CD1c-positive myeloid dendritic cell (primary cell): ENCODE measurements at regions not wholly inside any gene's neighbourhood (a gene's known extent, or its start where the extent isn't known, plus 50 kb on each side); places are given as distances from the start of the nearest gene placed in this dataset.
"Not testable (repeated sequence)": the region's sequence is repeated elsewhere in the genome, so short reads cannot be mapped to it uniquely, and the experiment has no call there.

Experiments
- DNase-seq: peaks from one replicate; pipeline ENCODE4 v3.0.0-alpha.2; 2016; ENCODE audit errors: extremely low spot score

GRCh38 chr2:180604077-180604476, 376.3 kb upstream of the UBE2E3 start:
- peak; percentile 22 for DNase-seq

- no peak for DNase-seq
Observed at GRCh38 chr2:180601016-180601415, 379.4 kb upstream of the UBE2E3 start.

GRCh38 chr2:180599804-180600203, 380.6 kb upstream of the UBE2E3 start:
- DNase-seq: no peak

- DNase-seq: no peak
Observed at GRCh38 chr2:180597179-180597578, 383.2 kb upstream of the UBE2E3 start.

GRCh38 chr2:180596453-180596852, 384.0 kb upstream of the UBE2E3 start:
- DNase-seq: no peak

- DNase-seq: no peak
Observed at GRCh38 chr2:180591947-180592346, 388.5 kb upstream of the UBE2E3 start.

GRCh38 chr2:180591093-180591781, 389.2 kb upstream of the UBE2E3 start:
- DNase-seq: not testable (repeated sequence)

- no peak for DNase-seq
Observed at GRCh38 chr2:180583441-180584140, 396.8 kb upstream of the UBE2E3 start.

GRCh38 chr2:180579388-180579787, 401.0 kb upstream of the UBE2E3 start:
- DNase-seq: no peak

GRCh38 chr2:180578441-180578840, 402.0 kb upstream of the UBE2E3 start:
- DNase-seq: no peak

- DNase-seq: no peak
Observed at GRCh38 chr2:180577567-180577966, 402.8 kb upstream of the UBE2E3 start.

- DNase-seq: no peak
Observed at GRCh38 chr2:180573951-180574350, 406.5 kb upstream of the UBE2E3 start.

- no peak for DNase-seq
Observed at GRCh38 chr2:180572346-180572745, 408.1 kb upstream of the UBE2E3 start.

- DNase-seq: no peak
Observed at GRCh38 chr2:180571559-180571958, 408.8 kb upstream of the UBE2E3 start.

- DNase-seq: no peak
Observed at GRCh38 chr2:180570864-180571263, 409.5 kb upstream of the UBE2E3 start.

GRCh38 chr2:180564051-180564450, 416.4 kb upstream of the UBE2E3 start:
- DNase-seq: no peak

- no peak for DNase-seq
Observed at GRCh38 chr2:180562378-180562777, 418.0 kb upstream of the UBE2E3 start.

- peak; percentile 8 for DNase-seq
Observed at GRCh38 chr2:180559771-180560170, 420.6 kb upstream of the UBE2E3 start.

- DNase-seq: no peak
Observed at GRCh38 chr2:180559038-180559437, 421.4 kb upstream of the UBE2E3 start.

GRCh38 chr2:180555391-180555965, 424.9 kb upstream of the UBE2E3 start:
- DNase-seq: no peak

- no peak for DNase-seq
Observed at GRCh38 chr2:180554330-180554729, 426.1 kb upstream of the UBE2E3 start.

- DNase-seq: no peak
Observed at GRCh38 chr2:180553094-180553715, 427.2 kb upstream of the UBE2E3 start.

- DNase-seq: no peak
Observed at GRCh38 chr2:180542511-180542910, 437.9 kb upstream of the UBE2E3 start.
